ENCODE measurements at regions not wholly inside any gene's neighbourhood (a gene's known extent, or its start where the extent isn't known, plus 50 kb on each side); places are given as distances from the start of the nearest gene placed in this dataset.

DNA sequence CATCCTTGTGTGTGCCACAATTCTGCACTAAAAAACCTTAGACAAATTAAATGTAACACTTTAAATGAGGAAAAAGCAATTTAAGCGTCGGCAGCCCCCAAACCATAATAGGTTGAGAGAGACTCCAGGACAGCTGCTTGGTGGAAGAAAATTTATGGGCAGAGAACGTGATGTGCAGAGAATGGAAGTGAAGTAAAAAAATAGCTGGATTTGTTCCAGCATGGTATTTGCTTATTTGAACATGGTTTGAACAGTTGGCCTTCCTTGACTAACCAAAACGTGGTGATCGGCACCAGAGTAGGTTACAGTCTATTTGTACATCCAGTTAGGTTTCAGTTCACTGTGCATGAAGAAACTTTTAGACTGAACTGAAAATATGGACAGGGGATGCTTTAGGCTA, 343.0 kb upstream of the CPEB2 start:
- CTCF ChIA-PET (ENCODE audit: partially characterized antibody): interaction anchor here (0.7 kb wide), 1 partner anchor 577 kb away, joined by 3 read pairs; no protein-coding TSS in a partner anchor
- Histone ChIP-seq H3K27me3 (replicated peaks in 1 of 4; ENCODE audit: control insufficient read depth in 3 of 4, extremely low read depth in 1 of 4, insufficient read depth in 3 of 4, low read length in 3 of 4) (no peaks in the 10 kb centered on the region), H3K36me3 (ENCODE audit: control insufficient read depth in 2 of 4, insufficient read depth in 4 of 4, low read length in 3 of 4) (no peaks in the 10 kb centered on the region), H3K9me3 (ENCODE audit: insufficient read depth in 2 of 2, low read depth in 1 of 2, low read length in 1 of 2) (no peaks in the 10 kb centered on the region), H2BK5ac (ENCODE audit: low read depth, low read length) (no peak overlapping the region), H3K4me2 (ENCODE audit: insufficient read depth in 1 of 2, low read depth in 2 of 2, low read length in 2 of 2) (no peak overlapping the region), H3K23ac (ENCODE audit: insufficient read length) (no peak overlapping the region), H2BK120ac (replicated peaks; ENCODE audit: low read depth, low read length) (no peak overlapping the region), H3K4me3 (ENCODE audit: extremely low read depth in 1 of 4, insufficient read depth in 2 of 4, low read depth in 3 of 4, low read length in 4 of 4) (no peak overlapping the region), H2BK12ac (ENCODE audit: low read depth, low read length) (no peak overlapping the region), H4K5ac (ENCODE audit: insufficient read length, low read depth, low read length) (no peak overlapping the region), H3K9ac (replicated peaks in 1 of 4; ENCODE audit: extremely low read depth in 1 of 4, low read depth in 3 of 4, low read length in 3 of 4) (no peak overlapping the region), H3K18ac (ENCODE audit: extremely low read depth, low read length) (no peak overlapping the region), H2AK5ac (ENCODE audit: low read depth, low read length) (no peak overlapping the region), H3K23me2 (ENCODE audit: low read depth, low read length) (no peaks in the 10 kb centered on the region), H4K91ac (replicated peaks; ENCODE audit: insufficient read length, low read length) (no peak overlapping the region), H2BK15ac (ENCODE audit: low read length) (no peak overlapping the region), H2BK20ac (ENCODE audit: low read length) (no peak overlapping the region), H2AFZ (ENCODE audit: low read length) (no peak overlapping the region), H3K4ac (replicated peaks; ENCODE audit: insufficient read length, low read depth, low read length) (no peak overlapping the region), H3K79me2 (ENCODE audit: control insufficient read depth in 1 of 2, insufficient read depth in 2 of 2, low read length in 2 of 2) (no peaks in the 10 kb centered on the region), H4K8ac (ENCODE audit: extremely low read depth, insufficient read depth, low read length) (no peak overlapping the region), H3K56ac (replicated peaks; ENCODE audit: insufficient read length, low read depth, low read length) (no peak overlapping the region), H4K20me1 (replicated peaks in 1 of 2; ENCODE audit: control insufficient read depth in 1 of 2, insufficient read depth in 2 of 2, low read length in 2 of 2) (no peaks in the 10 kb centered on the region), H3K4me1 (replicated peaks in 1 of 4; ENCODE audit: control insufficient read depth in 3 of 4, insufficient read depth in 4 of 4, low read length in 3 of 4) (no peaks in the 10 kb centered on the region), H3K79me1 (ENCODE audit: low read depth, low read length) (no peaks in the 10 kb centered on the region), H3K27ac (ENCODE audit: low read depth, low read length) (no peak overlapping the region), H3K14ac (ENCODE audit: insufficient read length) (no peak overlapping the region)
- POLR2A ChIA-PET (ENCODE audit: partially characterized antibody): no interaction called here
- DNase-seq (ENCODE audit: low read depth in 1 of 2, low spot score in 2 of 2) (no peak), FAIRE-seq (no peak)
- 92% methylated on average over 5 of the region's 5 CpGs; no CpG with 5 or more reads in 1 of the 2 experiments for WGBS, 2 experiments (ENCODE audit: extremely low coverage in 1 of 2, insufficient coverage in 1 of 2, insufficient read length in 1 of 2, insufficient replicate concordance in 2 of 2, low coverage in 1 of 2, low lambda C conversion rate in 2 of 2, missing lambda C conversion rate in 1 of 2)
- TF ChIP-seq MAFK (IDR thresholded peaks at IDR 0.05; ENCODE audit: low read depth, low read length): no peak
- no peak for TF ChIP-seq EZH2 (IDR thresholded peaks at IDR 0.05; ENCODE audit: low read depth, low read length, severe bottlenecking)
- no peak for TF ChIP-seq HDAC2 (IDR thresholded peaks at IDR 0.05; ENCODE audit: borderline replicate concordance in 1 of 2, low read depth in 2 of 2, low read length in 2 of 2)
- TF ChIP-seq CEBPB (IDR thresholded peaks at IDR 0.05; ENCODE audit: low read depth, low read length): no peak
- TF ChIP-seq BCL11A (IDR thresholded peaks at IDR 0.05; ENCODE audit: low read depth in 2 of 2, low read length in 2 of 2): no peak

Measured in H1 (cell line).